CD4-positive, alpha-beta T cell treated with Interleukin-6 at 100 ng/mL for 8 hours (primary cell): ENCODE measurements at regions not wholly inside any gene's neighbourhood (a gene's known extent, or its start where the extent isn't known, plus 50 kb on each side); places are given as distances from the start of the nearest gene placed in this dataset.
A peak's percentile ranks its signal among the peaks of the same experiment; 100 is the strongest.

ENCODE experiments used
- DNase-seq: peaks from one replicate; pipeline ENCODE4 v3.0.0-alpha.2; 2020; ENCODE audit warnings: mixed read lengths, low spot score

- no peak for DNase-seq
These were observed 116.2 kb downstream of the NSUN3 start for GRCh38 chr3:94179059-94179458.

- no peak for DNase-seq
These were observed 120.7 kb downstream of the NSUN3 start for GRCh38 chr3:94183551-94183950.

- no peak for DNase-seq
These were observed 121.9 kb downstream of the NSUN3 start for GRCh38 chr3:94184781-94185180.

GRCh38 chr3:94185753-94186152 is 122.9 kb downstream of the NSUN3 start:
- DNase-seq: no peak

- no peak for DNase-seq
These were observed 124.8 kb downstream of the NSUN3 start for GRCh38 chr3:94187697-94188096.

GRCh38 chr3:94195381-94195780 is 132.5 kb downstream of the NSUN3 start:
- DNase-seq: no peak

- DNase-seq: no peak
These were observed 143.4 kb downstream of the NSUN3 start for GRCh38 chr3:94206291-94206690.

GRCh38 chr3:94210256-94210655 is 147.4 kb downstream of the NSUN3 start:
- DNase-seq: no peak

- no peak for DNase-seq
These were observed 154.5 kb downstream of the NSUN3 start for GRCh38 chr3:94217406-94217805.

GRCh38 chr3:94220426-94220825 is 157.6 kb downstream of the NSUN3 start:
- no peak for DNase-seq

GRCh38 chr3:94221829-94222228 is 159.0 kb downstream of the NSUN3 start:
- DNase-seq: no peak

GRCh38 chr3:94225148-94225865 is 162.4 kb downstream of the NSUN3 start:
- DNase-seq: no peak

GRCh38 chr3:94226078-94226477 is 163.2 kb downstream of the NSUN3 start:
- DNase-seq: no peak

GRCh38 chr3:94232921-94233320 is 170.1 kb downstream of the NSUN3 start:
- no peak for DNase-seq

- DNase-seq: no peak
These were observed 171.4 kb downstream of the NSUN3 start for GRCh38 chr3:94234177-94234788.

GRCh38 chr3:94241986-94242385 is 179.1 kb downstream of the NSUN3 start:
- no peak for DNase-seq

- no peak for DNase-seq
These were observed 183.3 kb downstream of the NSUN3 start for GRCh38 chr3:94246171-94246570.

- DNase-seq: no peak
These were observed 185.2 kb downstream of the NSUN3 start for GRCh38 chr3:94248042-94248441.

GRCh38 chr3:94249491-94250079 is 186.7 kb downstream of the NSUN3 start:
- DNase-seq: peak; percentile 39

GRCh38 chr3:94251566-94251965 is 188.7 kb downstream of the NSUN3 start:
- DNase-seq: no peak

GRCh38 chr3:94252316-94252715 is 189.5 kb downstream of the NSUN3 start:
- no peak for DNase-seq

- DNase-seq: no peak
These were observed 194.3 kb downstream of the NSUN3 start for GRCh38 chr3:94256888-94257813.
